Stromal cell of bone marrow (primary cell): ENCODE measurements at regions not wholly inside any gene's neighbourhood (a gene's known extent, or its start where the extent isn't known, plus 50 kb on each side); places are given as distances from the start of the nearest gene placed in this dataset.
"Not testable (repeated sequence)": the region's sequence is repeated elsewhere in the genome, so short reads cannot be mapped to it uniquely, and the experiment has no call there.

ENCODE experiments used
- DNase-seq: peaks from one replicate; pipeline ENCODE4 v3.0.0-alpha.2; 2012; ENCODE audit warnings: low read depth

- DNase-seq, result no peak
Observed at GRCh38 chr10:114708084-114708483, 50.0 kb upstream of the ABLIM1 start.

DNA sequence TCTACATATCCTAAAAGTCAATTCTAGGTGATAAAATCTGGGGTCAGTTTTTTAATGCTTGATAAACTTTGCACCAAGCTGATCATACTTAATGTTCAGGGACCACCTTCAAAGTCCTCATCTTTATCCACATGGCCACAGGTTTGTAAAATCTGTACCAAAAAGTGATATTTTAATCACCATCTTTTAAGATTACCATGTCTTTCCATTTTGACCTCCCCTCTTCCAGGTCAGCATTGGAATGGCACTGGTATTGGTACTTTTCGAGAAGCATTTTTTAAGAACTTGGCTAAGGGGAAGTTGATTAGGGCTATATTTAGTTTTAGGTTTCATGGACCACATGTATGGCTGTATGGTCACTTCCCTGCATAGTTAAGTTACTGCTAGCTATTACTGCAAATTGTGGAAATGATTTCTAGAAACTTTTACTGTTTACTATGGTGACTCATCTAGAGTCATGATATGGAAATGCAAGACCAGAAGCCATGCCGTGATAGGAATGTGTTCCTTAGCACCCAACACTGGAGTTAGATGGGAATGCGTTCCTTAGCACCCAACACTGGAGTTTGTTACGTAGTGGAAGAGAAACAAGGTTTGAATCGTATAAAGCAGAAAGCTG lies 50.8 kb upstream of the ABLIM1 start:
- no peak for DNase-seq

DNA sequence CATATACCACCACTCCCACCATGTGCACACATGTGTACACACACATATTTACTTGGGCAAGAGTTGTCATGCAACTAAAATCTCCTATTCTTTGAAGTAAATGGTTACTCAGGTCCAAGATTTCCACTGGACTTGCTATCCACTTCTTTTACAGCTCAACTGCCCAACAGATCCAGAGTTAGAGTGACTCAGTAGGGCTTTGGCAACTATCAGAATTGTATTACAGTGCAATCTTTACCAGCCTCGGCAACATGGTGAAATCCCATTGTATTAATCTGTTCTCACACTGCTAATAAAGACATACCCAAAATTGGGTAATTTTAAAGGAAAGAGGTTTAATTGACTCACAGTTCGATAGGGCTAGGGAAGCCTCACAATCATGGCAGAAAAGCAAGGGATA lies 51.9 kb upstream of the ABLIM1 start:
- peak; percentile 54 for DNase-seq

- DNase-seq, result no peak
Observed at GRCh38 chr10:114711176-114711868, 53.2 kb upstream of the ABLIM1 start.

- no peak for DNase-seq
Observed at GRCh38 chr10:114711869-114712250, 53.8 kb upstream of the ABLIM1 start.

DNA sequence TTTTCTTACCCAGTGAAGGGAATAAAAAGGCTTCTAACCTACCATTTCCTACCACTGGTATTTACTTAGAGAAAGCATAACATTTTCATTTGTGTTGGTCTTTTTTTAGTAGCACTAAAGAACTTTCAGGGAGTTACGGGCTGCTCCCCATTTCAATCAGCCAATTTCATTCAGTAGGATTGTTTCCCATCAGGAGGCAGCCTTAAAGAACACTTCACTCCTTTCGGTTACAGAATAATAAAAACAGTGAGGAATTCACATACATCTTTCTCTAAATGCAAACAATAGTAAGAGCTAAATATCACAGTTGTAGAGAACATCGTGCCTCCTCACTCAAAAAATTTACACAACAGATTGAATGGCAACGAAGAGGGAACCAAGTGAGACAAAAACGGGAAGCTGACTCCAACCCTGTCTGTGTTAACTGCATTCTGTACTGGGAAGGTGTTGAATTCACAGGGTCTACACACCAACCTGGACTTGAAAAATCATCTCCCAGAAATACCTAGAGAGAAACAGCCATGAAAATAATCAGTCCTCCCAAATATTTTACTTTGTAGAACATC lies 55.5 kb upstream of the ABLIM1 start:
- DNase-seq, result no peak

DNA sequence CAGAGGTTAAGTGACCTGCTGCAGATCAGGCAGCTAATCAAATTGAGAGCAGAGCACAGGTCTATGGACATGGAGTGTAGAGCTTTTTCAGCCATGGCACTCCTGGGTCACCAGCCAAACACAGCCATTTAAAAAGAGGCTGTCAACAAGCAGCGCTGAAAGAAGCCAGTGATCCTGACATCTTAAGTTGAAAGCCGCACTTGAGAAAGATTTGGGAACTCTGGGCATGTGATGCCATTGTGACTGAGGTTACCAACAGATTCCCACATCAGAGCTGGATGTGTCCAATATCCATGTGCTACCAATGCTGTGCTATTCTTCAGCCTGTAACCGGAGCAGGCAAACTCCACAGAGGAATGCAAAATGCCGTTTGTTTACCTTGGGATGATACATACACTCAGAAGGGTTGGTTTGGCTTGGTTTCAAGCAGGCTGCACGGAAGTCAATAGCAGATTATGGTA lies 56.2 kb upstream of the ABLIM1 start:
- DNase-seq, result peak; percentile 59

DNA sequence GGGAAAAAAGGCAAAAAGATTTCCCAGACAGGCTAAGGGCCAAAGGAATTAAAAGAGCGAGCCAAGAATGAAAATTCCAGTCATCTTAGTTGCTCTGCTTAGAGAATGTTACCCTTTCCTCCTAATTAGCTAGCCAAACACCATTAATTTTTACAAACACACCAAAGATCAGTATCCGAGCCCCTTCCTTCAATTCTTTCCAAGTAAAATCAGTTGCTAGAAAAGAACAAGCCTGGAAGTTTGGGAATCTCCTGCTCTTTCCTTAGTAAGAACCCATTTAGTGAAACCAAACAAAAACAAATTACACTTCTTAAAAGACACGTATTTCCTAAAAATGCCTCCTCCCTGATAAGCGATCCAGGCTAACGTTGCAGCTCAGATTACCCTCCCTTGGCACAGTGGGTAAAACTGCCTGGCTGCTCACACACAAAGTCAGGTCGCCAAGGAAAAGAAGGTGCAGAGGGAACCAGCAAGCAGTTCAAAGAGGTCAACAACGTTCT lies 57.1 kb upstream of the ABLIM1 start:
- peak; percentile 46 for DNase-seq

GRCh38 chr10:114716811-114717404 lies 58.8 kb upstream of the ABLIM1 start:
- DNase-seq, result no peak

DNA sequence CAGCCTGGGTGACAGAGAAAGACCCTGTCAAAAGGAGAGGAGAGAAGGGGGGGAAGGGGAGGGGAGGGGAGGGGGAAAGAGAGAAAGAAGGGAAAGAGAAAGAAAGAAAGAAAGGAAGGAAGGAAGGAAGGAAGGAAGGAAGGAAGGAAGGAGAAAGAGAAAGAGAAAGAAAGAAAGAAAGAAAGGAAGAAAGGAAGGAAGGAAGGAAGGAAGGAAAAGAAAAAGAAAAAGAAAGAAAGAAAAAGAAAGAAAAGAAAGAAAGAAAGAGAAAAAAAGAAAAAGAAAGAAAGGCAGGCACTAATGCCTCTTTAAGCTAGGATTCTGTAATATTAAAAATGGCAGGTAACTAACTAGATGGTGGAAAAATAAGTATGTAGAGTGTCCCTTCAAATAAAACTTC lies 59.8 kb upstream of the ABLIM1 start:
- not testable (repeated sequence) for DNase-seq

DNA sequence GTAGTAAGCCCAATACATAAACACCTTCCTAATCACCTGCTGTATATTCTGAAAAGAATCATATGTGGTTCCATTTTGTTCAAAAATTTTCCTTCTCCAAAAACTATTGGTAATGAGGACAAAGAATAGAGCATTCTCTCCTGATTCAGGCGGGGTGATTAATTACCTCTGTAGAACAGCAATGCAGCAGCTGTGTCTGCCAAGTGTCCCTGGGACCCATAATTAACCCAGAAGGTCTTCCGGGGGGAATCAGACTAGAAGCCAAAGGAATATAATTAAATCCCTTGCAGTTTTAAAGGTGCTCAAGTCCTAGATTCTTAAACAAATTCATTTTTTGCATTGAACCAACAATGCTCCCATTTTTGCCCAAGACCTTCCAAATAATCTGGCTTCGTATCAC lies 60.3 kb upstream of the ABLIM1 start:
- DNase-seq, result no peak

DNA sequence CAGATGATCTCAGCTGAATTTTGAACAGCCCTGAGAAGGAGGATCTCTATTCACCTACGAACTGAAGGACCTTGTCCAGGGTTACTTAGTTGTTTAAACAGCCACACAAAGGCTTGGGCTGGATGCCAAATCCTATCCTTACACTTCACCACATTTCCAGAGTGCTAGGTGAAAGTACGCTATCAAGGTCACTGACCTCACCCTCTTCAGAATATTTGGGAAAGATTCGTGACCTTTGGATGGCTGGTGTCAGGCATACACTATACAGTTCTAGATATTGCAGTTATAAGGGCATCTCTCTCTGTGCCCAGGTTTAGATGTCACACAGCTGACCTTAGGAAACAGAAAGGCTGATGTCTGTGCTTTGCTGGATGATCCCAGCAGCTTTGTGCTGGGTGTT lies 61.2 kb upstream of the ABLIM1 start:
- no peak for DNase-seq

- not testable (repeated sequence) for DNase-seq
Observed at GRCh38 chr10:114720023-114720422, 61.9 kb upstream of the ABLIM1 start.

GRCh38 chr10:114720685-114721278 lies 62.7 kb upstream of the ABLIM1 start:
- DNase-seq, result no peak

DNA sequence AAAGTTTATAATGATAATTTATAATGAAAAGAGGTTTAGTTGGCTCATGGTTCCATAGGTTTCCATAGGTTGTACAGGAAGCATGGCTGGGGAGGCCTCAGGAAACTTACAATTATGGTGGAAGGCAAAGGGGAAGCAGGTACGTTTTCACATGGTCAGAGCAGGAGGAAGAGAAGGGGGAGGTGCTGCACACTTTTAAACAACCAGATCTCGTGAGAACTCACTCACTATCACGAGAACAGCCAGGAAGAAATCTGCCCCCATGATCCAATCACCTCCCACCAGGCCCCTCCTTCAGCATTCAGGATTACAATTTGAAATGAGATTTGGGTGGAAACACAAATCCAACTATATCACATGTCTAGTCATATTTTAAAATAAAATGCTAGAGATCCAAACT lies 64.1 kb upstream of the ABLIM1 start:
- DNase-seq, result not testable (repeated sequence)

GRCh38 chr10:114723361-114723760 lies 65.3 kb upstream of the ABLIM1 start:
- no peak for DNase-seq

GRCh38 chr10:114723991-114724715 lies 66.1 kb upstream of the ABLIM1 start:
- no peak for DNase-seq

- DNase-seq, result no peak
Observed at GRCh38 chr10:114724716-114725106, 66.6 kb upstream of the ABLIM1 start.

DNA sequence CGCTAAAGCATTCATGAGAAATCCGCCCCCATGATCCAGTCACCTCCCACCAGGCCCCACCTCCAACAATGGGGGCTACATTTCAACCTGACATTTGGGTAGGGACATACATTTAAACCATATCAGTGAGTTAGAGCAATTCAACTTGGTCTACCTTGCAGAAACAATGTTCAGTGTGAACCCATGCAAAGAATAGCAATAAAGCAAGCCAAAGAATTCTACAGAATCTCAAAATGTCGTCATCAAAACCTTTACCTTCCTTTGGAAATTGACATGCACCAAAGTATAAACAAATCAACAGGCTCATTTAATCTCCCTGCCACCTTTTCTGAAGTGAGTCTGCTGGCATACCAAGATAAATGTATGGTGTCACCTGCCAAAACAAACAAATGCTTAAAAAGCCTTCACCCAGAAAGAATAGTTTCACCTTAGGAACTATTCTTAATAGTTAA lies 68.8 kb upstream of the ABLIM1 start:
- no peak for DNase-seq

DNA sequence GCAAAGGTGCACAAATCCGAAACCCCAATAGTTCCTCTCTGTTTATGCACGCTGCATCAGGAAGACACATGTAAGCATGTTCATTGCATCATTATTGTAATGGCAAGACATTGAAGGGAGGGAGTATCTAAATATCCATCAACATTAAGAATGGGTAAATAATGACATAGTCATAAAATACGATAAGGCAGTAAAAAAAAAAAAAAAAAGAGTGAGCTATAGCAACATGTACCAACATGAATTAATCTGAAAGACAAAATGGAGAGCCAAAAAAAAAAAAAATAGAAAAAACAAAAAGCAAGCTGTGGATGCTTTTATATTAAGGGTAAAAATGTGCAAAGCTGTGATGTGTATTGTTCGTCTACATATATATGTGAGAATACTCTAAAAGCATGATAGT lies 70.2 kb upstream of the ABLIM1 start:
- no peak for DNase-seq

- DNase-seq, result no peak
Observed at GRCh38 chr10:114729103-114729659, 71.1 kb upstream of the ABLIM1 start.

GRCh38 chr10:114730291-114730690 lies 72.2 kb upstream of the ABLIM1 start:
- DNase-seq, result no peak
